ENCODE measurements at regions not wholly inside any gene's neighbourhood (a gene's known extent, or its start where the extent isn't known, plus 50 kb on each side); places are given as distances from the start of the nearest gene placed in this dataset.

DNA sequence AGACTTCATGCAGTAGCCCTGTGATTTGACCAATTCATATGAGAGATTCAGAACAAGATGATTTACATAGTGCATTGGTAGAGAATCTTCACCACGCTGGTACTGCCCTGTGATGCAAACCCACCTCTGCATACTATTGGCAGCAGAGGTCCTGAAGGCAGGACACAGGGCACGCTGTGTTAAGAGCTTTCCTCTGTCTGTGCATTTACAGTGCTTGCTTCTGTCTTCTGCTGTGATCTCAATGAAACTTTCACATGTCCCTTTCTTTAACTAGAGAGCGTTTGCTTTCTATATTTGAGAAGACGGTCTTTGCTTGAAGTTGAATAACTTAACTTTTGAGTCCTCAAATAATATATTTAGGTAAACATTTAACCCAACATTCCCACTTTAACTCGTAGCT, 219.0 kb upstream of the SPRY2 start:
- no peak for FAIRE-seq
- no peak overlapping the region for H3K27ac ChIP-seq (ENCODE audit: control insufficient read depth, insufficient read depth)
- H3K79me2 ChIP-seq (ENCODE audit: control insufficient read depth, insufficient read depth, low read length), result no peaks in the 10 kb centered on the region
- H3K36me3 ChIP-seq (ENCODE audit: control insufficient read depth in 2 of 2, insufficient read depth in 2 of 2, low read length in 1 of 2), result no peaks in the 10 kb centered on the region
- no peak overlapping the region for H2AFZ ChIP-seq (ENCODE audit: control insufficient read depth, low read depth, low read length)
- DNase-seq (ENCODE audit: low read depth, low spot score), result no peak
- H3K9ac ChIP-seq (ENCODE audit: control insufficient read depth, insufficient read depth, low read length), result no peak overlapping the region
- H3K4me2 ChIP-seq (ENCODE audit: control insufficient read depth, insufficient read depth), result no peak overlapping the region
- ChIA-PET SMC1A (ENCODE audit: uncharacterized antibody, unreplicated experiment) (interaction anchor here (0.6 to 1.4 kb wide), 7 partner anchors 11 to 104 kb away, joined by 3 to 4 read pairs (median 3); no protein-coding TSS in a partner anchor), POLR2A (no interaction called here), RAD21 (ENCODE audit: unreplicated experiment) (interaction anchor here (1.3 to 1.4 kb wide), 2 partner anchors 9 to 16 kb away, joined by 3 to 4 read pairs; no protein-coding TSS in a partner anchor), CTCF (interaction anchor here (0.6 to 1.2 kb wide), 3 partner anchors 8 to 25 kb away, joined by 3 to 4 read pairs (median 3); no protein-coding TSS in a partner anchor)
- intact Hi-C loops (cut with micrococcal nuclease; ENCODE audit: unreplicated experiment) (no loop called here), in situ Hi-C loops (cut with MboI) (no loop called here)
- H3K4me3 ChIP-seq, result no peak overlapping the region
- H3K4me1 ChIP-seq (ENCODE audit: control insufficient read depth, insufficient read depth, low read length), result no peaks in the 10 kb centered on the region
- H3K9me3 ChIP-seq (replicated peaks; ENCODE audit: control insufficient read depth, insufficient read depth, low read length), result no peaks in the 10 kb centered on the region
- TF ChIP-seq, protein P1, sequence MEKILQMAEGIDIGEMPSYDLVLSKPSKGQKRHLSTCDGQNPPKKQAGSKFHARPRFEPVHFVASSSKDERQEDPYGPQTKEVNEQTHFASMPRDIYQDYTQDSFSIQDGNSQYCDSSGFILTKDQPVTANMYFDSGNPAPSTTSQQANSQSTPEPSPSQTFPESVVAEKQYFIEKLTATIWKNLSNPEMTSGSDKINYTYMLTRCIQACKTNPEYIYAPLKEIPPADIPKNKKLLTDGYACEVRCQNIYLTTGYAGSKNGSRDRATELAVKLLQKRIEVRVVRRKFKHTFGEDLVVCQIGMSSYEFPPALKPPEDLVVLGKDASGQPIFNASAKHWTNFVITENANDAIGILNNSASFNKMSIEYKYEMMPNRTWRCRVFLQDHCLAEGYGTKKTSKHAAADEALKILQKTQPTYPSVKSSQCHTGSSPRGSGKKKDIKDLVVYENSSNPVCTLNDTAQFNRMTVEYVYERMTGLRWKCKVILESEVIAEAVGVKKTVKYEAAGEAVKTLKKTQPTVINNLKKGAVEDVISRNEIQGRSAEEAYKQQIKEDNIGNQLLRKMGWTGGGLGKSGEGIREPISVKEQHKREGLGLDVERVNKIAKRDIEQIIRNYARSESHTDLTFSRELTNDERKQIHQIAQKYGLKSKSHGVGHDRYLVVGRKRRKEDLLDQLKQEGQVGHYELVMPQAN (conservative IDR thresholded peaks at IDR 0.05), result no peak
- no peaks in the 10 kb centered on the region for H4K20me1 ChIP-seq (ENCODE audit: control insufficient read depth, insufficient read depth)
- 22% methylated on average over 5 of the region's 5 CpGs for WGBS (ENCODE audit: insufficient coverage, insufficient replicate concordance, low lambda C conversion rate, missing lambda C conversion rate)
- ATAC-seq, result peak; percentile 65
- H3K27me3 ChIP-seq (replicated peaks in 1 of 2; ENCODE audit: control insufficient read depth in 2 of 2, insufficient read depth in 2 of 2, low read length in 1 of 2), result no peaks in the 10 kb centered on the region
- no TSS peak for BruUV-seq (replicated peaks)

DNA sequence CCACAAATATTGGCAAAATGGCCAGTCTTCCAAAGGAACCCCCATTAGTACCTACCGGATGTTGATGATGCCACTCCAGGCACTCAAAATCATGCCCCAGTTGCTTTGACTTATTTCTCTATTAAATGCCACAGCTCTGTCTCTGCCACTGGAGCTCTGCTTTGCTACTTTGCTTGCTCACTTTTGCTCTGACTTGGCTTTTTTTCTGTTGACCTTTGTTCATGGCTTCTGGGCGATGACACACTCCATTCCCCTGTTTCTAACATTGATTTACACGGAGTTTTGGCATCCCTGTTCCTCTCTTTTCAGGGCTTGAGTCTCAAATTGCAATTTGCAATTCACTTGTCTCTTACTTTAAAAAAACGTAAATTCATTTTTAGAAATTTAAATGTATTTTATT, 217.1 kb upstream of the SPRY2 start:
- Histone ChIP-seq H3K9me3 (replicated peaks; ENCODE audit: control insufficient read depth, insufficient read depth, low read length) (no peaks in the 10 kb centered on the region), H3K9ac (ENCODE audit: control insufficient read depth, insufficient read depth, low read length) (no peak overlapping the region), H3K36me3 (ENCODE audit: control insufficient read depth in 2 of 2, insufficient read depth in 2 of 2, low read length in 1 of 2) (no peaks in the 10 kb centered on the region), H3K4me1 (ENCODE audit: control insufficient read depth, insufficient read depth, low read length) (no peaks in the 10 kb centered on the region), H3K27me3 (replicated peaks in 1 of 2; ENCODE audit: control insufficient read depth in 2 of 2, insufficient read depth in 2 of 2, low read length in 1 of 2) (no peaks in the 10 kb centered on the region), H3K79me2 (ENCODE audit: control insufficient read depth, insufficient read depth, low read length) (no peaks in the 10 kb centered on the region), H4K20me1 (ENCODE audit: control insufficient read depth, insufficient read depth) (no peaks in the 10 kb centered on the region), H2AFZ (ENCODE audit: control insufficient read depth, low read depth, low read length) (no peak overlapping the region), H3K27ac (ENCODE audit: control insufficient read depth, insufficient read depth) (no peak overlapping the region), H3K4me3 (no peak overlapping the region), H3K4me2 (ENCODE audit: control insufficient read depth, insufficient read depth) (no peak overlapping the region)
- ATAC-seq (no peak; the same call in 2 of the 3 replicates), DNase-seq (ENCODE audit: low read depth, low spot score) (no peak), FAIRE-seq (no peak)
- ChIA-PET RAD21 (ENCODE audit: unreplicated experiment) (interaction anchor here (0.6 kb wide), 1 partner anchor 210 kb away, joined by 3 read pairs; no protein-coding TSS in a partner anchor), CTCF (interaction anchor here (1.3 kb wide), 1 partner anchor 20 kb away, joined by 4 read pairs; no protein-coding TSS in a partner anchor), SMC1A (ENCODE audit: uncharacterized antibody, unreplicated experiment) (interaction anchor here (1.3 to 2.4 kb wide), 4 partner anchors 12 to 148 kb away, joined by 4 to 11 read pairs (median 4); no protein-coding TSS in a partner anchor), POLR2A (interaction anchor here (1.2 kb wide), 1 partner anchor 110 kb away, joined by 3 read pairs; no protein-coding TSS in a partner anchor)
- BruUV-seq (replicated peaks), result no TSS peak
- WGBS (ENCODE audit: insufficient coverage, insufficient replicate concordance, low lambda C conversion rate, missing lambda C conversion rate), result 32% methylated on average over 4 of the region's 4 CpGs
- in situ Hi-C loops (cut with MboI) (no loop called here), intact Hi-C loops (cut with micrococcal nuclease; ENCODE audit: unreplicated experiment) (no loop called here)
- TF ChIP-seq BHLHE40 (IDR thresholded peaks at IDR 0.05; ENCODE audit: borderline replicate concordance in 1 of 2, low read depth in 2 of 2, low read length in 1 of 2), result no peak
- no peak for TF ChIP-seq KAT2A (conservative IDR thresholded peaks at IDR 0.05; ENCODE audit: control insufficient read depth, low read depth, low read length)
- TF ChIP-seq ATF7 (IDR thresholded peaks at IDR 0.05; ENCODE audit: low read depth), result no peak
- no peak for TF ChIP-seq EP300 (IDR thresholded peaks at IDR 0.05; ENCODE audit: borderline replicate concordance in 1 of 2, control insufficient read depth in 1 of 2, low read depth in 2 of 2, low read length in 2 of 2)
- no peak for TF ChIP-seq RFX5 (IDR thresholded peaks at IDR 0.05; ENCODE audit: low read depth, low read length)
- no peak for TF ChIP-seq MEF2B (IDR thresholded peaks at IDR 0.05; ENCODE audit: partially characterized antibody, poor library complexity, severe bottlenecking)
- TF ChIP-seq RBBP5 (conservative IDR thresholded peaks at IDR 0.05), result no peak
- no peak for TF ChIP-seq CHD1 (IDR thresholded peaks at IDR 0.05; ENCODE audit: low read depth, low read length)
- TF ChIP-seq BACH1 (IDR thresholded peaks at IDR 0.05; ENCODE audit: borderline replicate concordance), result no peak
- TF ChIP-seq, protein P2, sequence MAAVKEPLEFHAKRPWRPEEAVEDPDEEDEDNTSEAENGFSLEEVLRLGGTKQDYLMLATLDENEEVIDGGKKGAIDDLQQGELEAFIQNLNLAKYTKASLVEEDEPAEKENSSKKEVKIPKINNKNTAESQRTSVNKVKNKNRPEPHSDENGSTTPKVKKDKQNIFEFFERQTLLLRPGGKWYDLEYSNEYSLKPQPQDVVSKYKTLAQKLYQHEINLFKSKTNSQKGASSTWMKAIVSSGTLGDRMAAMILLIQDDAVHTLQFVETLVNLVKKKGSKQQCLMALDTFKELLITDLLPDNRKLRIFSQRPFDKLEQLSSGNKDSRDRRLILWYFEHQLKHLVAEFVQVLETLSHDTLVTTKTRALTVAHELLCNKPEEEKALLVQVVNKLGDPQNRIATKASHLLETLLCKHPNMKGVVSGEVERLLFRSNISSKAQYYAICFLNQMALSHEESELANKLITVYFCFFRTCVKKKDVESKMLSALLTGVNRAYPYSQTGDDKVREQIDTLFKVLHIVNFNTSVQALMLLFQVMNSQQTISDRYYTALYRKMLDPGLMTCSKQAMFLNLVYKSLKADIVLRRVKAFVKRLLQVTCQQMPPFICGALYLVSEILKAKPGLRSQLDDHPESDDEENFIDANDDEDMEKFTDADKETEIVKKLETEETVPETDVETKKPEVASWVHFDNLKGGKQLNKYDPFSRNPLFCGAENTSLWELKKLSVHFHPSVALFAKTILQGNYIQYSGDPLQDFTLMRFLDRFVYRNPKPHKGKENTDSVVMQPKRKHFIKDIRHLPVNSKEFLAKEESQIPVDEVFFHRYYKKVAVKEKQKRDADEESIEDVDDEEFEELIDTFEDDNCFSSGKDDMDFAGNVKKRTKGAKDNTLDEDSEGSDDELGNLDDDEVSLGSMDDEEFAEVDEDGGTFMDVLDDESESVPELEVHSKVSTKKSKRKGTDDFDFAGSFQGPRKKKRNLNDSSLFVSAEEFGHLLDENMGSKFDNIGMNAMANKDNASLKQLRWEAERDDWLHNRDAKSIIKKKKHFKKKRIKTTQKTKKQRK (IDR thresholded peaks at IDR 0.05; ENCODE audit: low read depth, low read length), result no peak
- TF ChIP-seq ESRRA (IDR thresholded peaks at IDR 0.05; ENCODE audit: low read length), result no peak

Measured in GM12878 (cell line).